ENCODE measurements at regions not wholly inside any gene's neighbourhood (a gene's known extent, or its start where the extent isn't known, plus 50 kb on each side); places are given as distances from the start of the nearest gene placed in this dataset.

GRCh38 chr5:143474616-143475015 lies 71.1 kb upstream of the NR3C1 start:
- H3K4me1 Mint-ChIP-seq (ENCODE audit: low read depth) = no peaks in the 10 kb centered on the region
- H3K9me3 Mint-ChIP-seq = no peaks in the 10 kb centered on the region
- no peak overlapping the region for H3K27ac Mint-ChIP-seq
- peaks cover 5% of the 10 kb centered on the region for H3K27me3 Mint-ChIP-seq
- DNase-seq = no peak
- ChIA-PET POLR2A (no interaction called here), CTCF (no interaction called here)
- H3K4me3 Mint-ChIP-seq = no peak overlapping the region
- no peaks in the 10 kb centered on the region for H3K36me3 Mint-ChIP-seq
- intact Hi-C loops (cut with micrococcal nuclease) = no loop called here

- Mint-ChIP-seq H3K27ac (no peak overlapping the region), H3K4me1 (ENCODE audit: low read depth) (no peaks in the 10 kb centered on the region), H3K9me3 (no peaks in the 10 kb centered on the region), H3K27me3 (peaks cover 5% of the 10 kb centered on the region), H3K36me3 (no peaks in the 10 kb centered on the region), H3K4me3 (no peak overlapping the region)
- POLR2A ChIA-PET = no interaction called here
- DNase-seq = no peak
- intact Hi-C loops (cut with micrococcal nuclease) = no loop called here
- CTCF ChIA-PET = no interaction called here
These were observed 70.0 kb upstream of the NR3C1 start for GRCh38 chr5:143473481-143473880.

GRCh38 chr5:143472576-143472975 lies 69.1 kb upstream of the NR3C1 start:
- no peak overlapping the region for H3K4me3 Mint-ChIP-seq
- no peaks in the 10 kb centered on the region for H3K36me3 Mint-ChIP-seq
- CTCF ChIA-PET = no interaction called here
- H3K27ac Mint-ChIP-seq = no peak overlapping the region
- no peaks in the 10 kb centered on the region for H3K9me3 Mint-ChIP-seq
- no peak for DNase-seq
- POLR2A ChIA-PET = no interaction called here
- H3K27me3 Mint-ChIP-seq = peaks cover 5% of the 10 kb centered on the region
- intact Hi-C loops (cut with micrococcal nuclease) = no loop called here
- no peaks in the 10 kb centered on the region for H3K4me1 Mint-ChIP-seq (ENCODE audit: low read depth)

GRCh38 chr5:143471666-143472464 lies 68.4 kb upstream of the NR3C1 start:
- Mint-ChIP-seq H3K4me3 (no peak overlapping the region), H3K9me3 (no peaks in the 10 kb centered on the region), H3K4me1 (ENCODE audit: low read depth) (no peaks in the 10 kb centered on the region), H3K27me3 (peaks cover 5% of the 10 kb centered on the region), H3K27ac (no peak overlapping the region), H3K36me3 (no peaks in the 10 kb centered on the region)
- DNase-seq = no peak
- CTCF ChIA-PET = no interaction called here
- POLR2A ChIA-PET = no interaction called here
- intact Hi-C loops (cut with micrococcal nuclease) = no loop called here

GRCh38 chr5:143471041-143471509 lies 67.6 kb upstream of the NR3C1 start:
- CTCF ChIA-PET = no interaction called here
- Mint-ChIP-seq H3K27me3 (peaks cover 5% of the 10 kb centered on the region), H3K9me3 (no peaks in the 10 kb centered on the region), H3K36me3 (no peaks in the 10 kb centered on the region), H3K4me1 (ENCODE audit: low read depth) (no peaks in the 10 kb centered on the region), H3K4me3 (no peak overlapping the region), H3K27ac (no peak overlapping the region)
- DNase-seq = no peak
- intact Hi-C loops (cut with micrococcal nuclease) = no loop called here
- POLR2A ChIA-PET = no interaction called here

GRCh38 chr5:143470120-143470519 lies 66.6 kb upstream of the NR3C1 start:
- H3K27me3 Mint-ChIP-seq = peaks cover 2% of the 10 kb centered on the region
- H3K9me3 Mint-ChIP-seq = no peaks in the 10 kb centered on the region
- POLR2A ChIA-PET = no interaction called here
- DNase-seq = no peak
- no peaks in the 10 kb centered on the region for H3K4me1 Mint-ChIP-seq (ENCODE audit: low read depth)
- CTCF ChIA-PET = no interaction called here
- H3K4me3 Mint-ChIP-seq = no peak overlapping the region
- H3K27ac Mint-ChIP-seq = no peak overlapping the region
- intact Hi-C loops (cut with micrococcal nuclease) = no loop called here
- H3K36me3 Mint-ChIP-seq = no peaks in the 10 kb centered on the region

- POLR2A ChIA-PET = no interaction called here
- Mint-ChIP-seq H3K27ac (no peak overlapping the region), H3K36me3 (no peaks in the 10 kb centered on the region), H3K9me3 (no peaks in the 10 kb centered on the region), H3K4me3 (no peak overlapping the region), H3K4me1 (ENCODE audit: low read depth) (no peaks in the 10 kb centered on the region), H3K27me3 (peaks cover 2% of the 10 kb centered on the region)
- intact Hi-C loops (cut with micrococcal nuclease) = no loop called here
- CTCF ChIA-PET = no interaction called here
- DNase-seq = no peak
These were observed 65.6 kb upstream of the NR3C1 start for GRCh38 chr5:143469125-143469524.

- no peak overlapping the region for H3K27ac Mint-ChIP-seq
- H3K4me3 Mint-ChIP-seq = no peak overlapping the region
- no peaks in the 10 kb centered on the region for H3K4me1 Mint-ChIP-seq (ENCODE audit: low read depth)
- no peak for DNase-seq
- peaks cover 2% of the 10 kb centered on the region for H3K27me3 Mint-ChIP-seq
- H3K36me3 Mint-ChIP-seq = no peaks in the 10 kb centered on the region
- intact Hi-C loops (cut with micrococcal nuclease) = no loop called here
- POLR2A ChIA-PET = no interaction called here
- H3K9me3 Mint-ChIP-seq = no peaks in the 10 kb centered on the region
- CTCF ChIA-PET = no interaction called here
These were observed 63.1 kb upstream of the NR3C1 start for GRCh38 chr5:143466632-143467031.

- POLR2A ChIA-PET = no interaction called here
These were observed 61.4 kb upstream of the NR3C1 start for GRCh38 chr5:143464723-143465490.

GRCh38 chr5:143462431-143462830 lies 58.9 kb upstream of the NR3C1 start:
- ChIA-PET POLR2A (interaction anchor here (0.5 kb wide), 1 partner anchor 28 kb away, joined by 3 read pairs; no protein-coding TSS in a partner anchor), CTCF (no interaction called here)
- Mint-ChIP-seq H3K4me3 (no peak overlapping the region), H3K36me3 (no peaks in the 10 kb centered on the region), H3K9me3 (no peaks in the 10 kb centered on the region), H3K4me1 (ENCODE audit: low read depth) (no peaks in the 10 kb centered on the region), H3K27me3 (no peaks in the 10 kb centered on the region), H3K27ac (no peak overlapping the region)
- no peak for DNase-seq
- intact Hi-C loops (cut with micrococcal nuclease) = no loop called here

More at GRCh38 chr5:143464723-143465490, 61.4 kb upstream of the NR3C1 start:
- no peaks in the 10 kb centered on the region for H3K4me1 Mint-ChIP-seq (ENCODE audit: low read depth)
- no peaks in the 10 kb centered on the region for H3K9me3 Mint-ChIP-seq
- CTCF ChIA-PET = no interaction called here
- no peaks in the 10 kb centered on the region for H3K36me3 Mint-ChIP-seq
- no peak overlapping the region for H3K27ac Mint-ChIP-seq
- DNase-seq = no peak
- H3K27me3 Mint-ChIP-seq = no peaks in the 10 kb centered on the region
- no peak overlapping the region for H3K4me3 Mint-ChIP-seq
- intact Hi-C loops (cut with micrococcal nuclease) = no loop called here

- no peak for DNase-seq
- Mint-ChIP-seq H3K27ac (no peak overlapping the region), H3K27me3 (no peaks in the 10 kb centered on the region), H3K4me3 (no peak overlapping the region), H3K4me1 (ENCODE audit: low read depth) (no peaks in the 10 kb centered on the region), H3K9me3 (no peaks in the 10 kb centered on the region), H3K36me3 (no peaks in the 10 kb centered on the region)
- ChIA-PET POLR2A (no interaction called here), CTCF (no interaction called here)
- intact Hi-C loops (cut with micrococcal nuclease) = no loop called here
These were observed 55.9 kb upstream of the NR3C1 start for GRCh38 chr5:143459433-143459832.

GRCh38 chr5:143456952-143457547 lies 53.6 kb upstream of the NR3C1 start:
- DNase-seq = no peak
- ChIA-PET CTCF (no interaction called here), POLR2A (no interaction called here)
- Mint-ChIP-seq H3K9me3 (no peaks in the 10 kb centered on the region), H3K27ac (no peak overlapping the region), H3K36me3 (no peaks in the 10 kb centered on the region), H3K4me3 (no peak overlapping the region), H3K4me1 (ENCODE audit: low read depth) (no peaks in the 10 kb centered on the region), H3K27me3 (no peaks in the 10 kb centered on the region)
- intact Hi-C loops (cut with micrococcal nuclease) = no loop called here
